DMS79 treated with DMSO at 0.1 percent for 48 hours (cell line): ENCODE measurements at regions not wholly inside any gene's neighbourhood (a gene's known extent, or its start where the extent isn't known, plus 50 kb on each side); places are given as distances from the start of the nearest gene placed in this dataset.

Experiments used
- DNase-seq: peaks from one replicate; lab custom pipeline; 2025; lab: John Stamatoyannopoulos, UW

GRCh38 chr6:90435207-90435899 is 138.7 kb upstream of the BACH2 start:
- DNase-seq, result no peak

GRCh38 chr6:90434094-90434493 is 137.5 kb upstream of the BACH2 start:
- no peak for DNase-seq

- no peak for DNase-seq
These were observed 136.3 kb upstream of the BACH2 start for GRCh38 chr6:90432937-90433336.

- no peak for DNase-seq
These were observed 135.6 kb upstream of the BACH2 start for GRCh38 chr6:90432041-90432775.

GRCh38 chr6:90431576-90431975 is 134.9 kb upstream of the BACH2 start:
- no peak for DNase-seq

GRCh38 chr6:90429713-90430112 is 133.1 kb upstream of the BACH2 start:
- DNase-seq, result peak; percentile 4

- no peak for DNase-seq
These were observed 131.9 kb upstream of the BACH2 start for GRCh38 chr6:90428514-90428913.

- no peak for DNase-seq
These were observed 128.6 kb upstream of the BACH2 start for GRCh38 chr6:90425161-90425641.

GRCh38 chr6:90424580-90424979 is 127.9 kb upstream of the BACH2 start:
- DNase-seq, result no peak

- no peak for DNase-seq
These were observed 125.0 kb upstream of the BACH2 start for GRCh38 chr6:90421666-90422065.

GRCh38 chr6:90420500-90420899 is 123.9 kb upstream of the BACH2 start:
- DNase-seq, result no peak

GRCh38 chr6:90417385-90417784 is 120.7 kb upstream of the BACH2 start:
- no peak for DNase-seq

- DNase-seq, result no peak
These were observed 119.7 kb upstream of the BACH2 start for GRCh38 chr6:90416322-90416721.

GRCh38 chr6:90415178-90415577 is 118.5 kb upstream of the BACH2 start:
- DNase-seq, result no peak

GRCh38 chr6:90414352-90414751 is 117.7 kb upstream of the BACH2 start:
- no peak for DNase-seq

- DNase-seq, result peak; percentile 88
These were observed 117.2 kb upstream of the BACH2 start for GRCh38 chr6:90413867-90414266.

- no peak for DNase-seq
These were observed 116.8 kb upstream of the BACH2 start for GRCh38 chr6:90413396-90413795.

GRCh38 chr6:90412538-90413369 is 116.1 kb upstream of the BACH2 start:
- DNase-seq, result no peak

- DNase-seq, result no peak
These were observed 114.7 kb upstream of the BACH2 start for GRCh38 chr6:90411292-90411781.

- no peak for DNase-seq
These were observed 113.1 kb upstream of the BACH2 start for GRCh38 chr6:90409700-90410099.

- DNase-seq, result no peak
These were observed 110.3 kb upstream of the BACH2 start for GRCh38 chr6:90406957-90407356.

GRCh38 chr6:90406142-90406794 is 109.6 kb upstream of the BACH2 start:
- DNase-seq, result no peak
